Hepatocyte (in vitro differentiated cells): ENCODE measurements at regions not wholly inside any gene's neighbourhood (a gene's known extent, or its start where the extent isn't known, plus 50 kb on each side); places are given as distances from the start of the nearest gene placed in this dataset.
A peak's percentile ranks its signal among the peaks of the same experiment; 100 is the strongest.
"Not testable (repeated sequence)": the region's sequence is repeated elsewhere in the genome, so short reads cannot be mapped to it uniquely, and the experiment has no call there.

ENCODE experiments used
- DNase-seq: peaks from one replicate; pipeline ENCODE4 v3.0.0-alpha.2; 2016; ENCODE audit warnings: low spot score
- H2AFZ ChIP-seq: fragments of 200-600 bp; sonication (generic); 2 replicates; pipeline ENCODE4 v1.6.0; 2016; ENCODE audit warnings: antibody characterized with exemption, mild to moderate bottlenecking
- H3K27ac ChIP-seq: fragments of 200-600 bp; sonication (generic); 2 replicates; pipeline ENCODE4 v1.5.1; 2016; ENCODE audit warnings: mild to moderate bottlenecking
- H3K27me3 ChIP-seq: fragments of 200-600 bp; sonication (generic); 2 replicates; pipeline ENCODE4 v1.6.1; 2016
- H3K36me3 ChIP-seq: fragments of 200-600 bp; sonication (generic); replicated peaks from 2 replicates; pipeline ENCODE4 v1.5.1; 2016; ENCODE audit warnings: low read depth; ENCODE audit not compliant: insufficient read depth
- H3K4me1 ChIP-seq: fragments of 200-600 bp; sonication (generic); 2 replicates; pipeline ENCODE4 v1.5.1; 2016; ENCODE audit warnings: mild to moderate bottlenecking, moderate library complexity; ENCODE audit not compliant: insufficient read depth
- H3K4me2 ChIP-seq: fragments of 200-600 bp; sonication (generic); 2 replicates; pipeline ENCODE4 v1.6.0; 2016
- H3K4me3 ChIP-seq: fragments of 200-600 bp; sonication (generic); 2 replicates; pipeline ENCODE4 v1.5.1; 2016; ENCODE audit warnings: mild to moderate bottlenecking
- H3K79me2 ChIP-seq: fragments of 200-600 bp; sonication (generic); 2 replicates; pipeline ENCODE4 v1.6.0; 2017; ENCODE audit warnings: mild to moderate bottlenecking
- H3K9me2 ChIP-seq: fragments of 200-600 bp; sonication (generic); replicated peaks from 2 replicates; pipeline ENCODE4 v1.6.0; 2017; ENCODE audit warnings: mild to moderate bottlenecking; ENCODE audit not compliant: insufficient read depth
- H3K9me3 ChIP-seq: fragments of 200-600 bp; sonication (generic); 2 replicates; pipeline ENCODE4 v1.5.1; 2016; ENCODE audit warnings: low read depth, mild to moderate bottlenecking
- H4K20me1 ChIP-seq: fragments of 200-600 bp; sonication (generic); 2 replicates; pipeline ENCODE4 v1.6.0; 2016; ENCODE audit warnings: mild to moderate bottlenecking; ENCODE audit not compliant: insufficient read depth, poor library complexity, severe bottlenecking
- CTCF ChIP-seq: fragments of 200-600 bp; sonication (generic); IDR thresholded peaks from 2 replicates; pipeline ENCODE4 v1.5.1; 2016; ENCODE audit warnings: antibody characterized with exemption, mild to moderate bottlenecking; ENCODE audit not compliant: poor library complexity
- EZH2 ChIP-seq: fragments of 200-600 bp; sonication (generic); IDR thresholded peaks from 2 replicates; pipeline ENCODE4 v1.6.1; 2016; ENCODE audit warnings: antibody characterized with exemption, mild to moderate bottlenecking, borderline replicate concordance
- EZH2phosphoT487 ChIP-seq: fragments of 200-600 bp; sonication (generic); IDR thresholded peaks from one replicate; pipeline ENCODE4 v1.6.1; 2018; ENCODE audit warnings: antibody characterized with exemption, mild to moderate bottlenecking, low read depth, moderate library complexity; ENCODE audit not compliant: unreplicated experiment, severe bottlenecking
- WGBS: methylation state at CpG from one replicate; pipeline ENCODE4 v1.1.6; 2016; ENCODE audit warnings: low lambda C conversion rate; ENCODE audit errors: missing lambda C conversion rate; 5-methylcytosine and 5-hydroxymethylcytosine counted together

DNA sequence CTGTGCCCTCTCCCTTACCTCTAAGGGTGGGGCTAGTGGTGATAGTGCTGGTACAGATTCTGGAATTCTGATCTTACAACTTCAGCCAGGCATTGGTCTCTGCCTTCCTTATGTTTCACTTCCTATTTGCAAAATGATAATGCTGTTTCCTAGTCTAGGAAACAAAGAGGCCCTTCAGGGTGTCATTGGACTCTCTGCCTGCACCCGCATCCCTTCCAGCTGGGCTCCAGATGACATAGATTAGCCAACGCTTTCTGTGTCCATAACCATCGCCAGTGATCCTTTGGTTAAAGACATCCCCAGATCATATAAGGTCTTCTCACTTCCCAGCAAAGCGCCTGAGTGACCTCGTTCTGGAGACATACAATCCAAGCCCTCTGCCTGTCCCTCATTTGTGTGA, 180.7 kb downstream of the ERCC6L2 start:
- H2AFZ ChIP-seq: no peak overlapping the region
- H3K9me3 ChIP-seq: no peaks in the 10 kb centered on the region
- H3K4me2 ChIP-seq: no peak overlapping the region
- no peak for DNase-seq
- no peak overlapping the region for H3K27ac ChIP-seq
- no peaks in the 10 kb centered on the region for H3K27me3 ChIP-seq
- H3K9me2 ChIP-seq: no peaks in the 10 kb centered on the region
- no peak for TF ChIP-seq EZH2
- no peak for TF ChIP-seq EZH2phosphoT487
- no peak for TF ChIP-seq CTCF
- H4K20me1 ChIP-seq: no peaks in the 10 kb centered on the region
- 64% methylated on average over 5 of the region's 5 CpGs for WGBS
- no peak overlapping the region for H3K4me3 ChIP-seq
- no peaks in the 10 kb centered on the region for H3K36me3 ChIP-seq
- H3K4me1 ChIP-seq: no peaks in the 10 kb centered on the region
- H3K79me2 ChIP-seq: no peaks in the 10 kb centered on the region

DNA sequence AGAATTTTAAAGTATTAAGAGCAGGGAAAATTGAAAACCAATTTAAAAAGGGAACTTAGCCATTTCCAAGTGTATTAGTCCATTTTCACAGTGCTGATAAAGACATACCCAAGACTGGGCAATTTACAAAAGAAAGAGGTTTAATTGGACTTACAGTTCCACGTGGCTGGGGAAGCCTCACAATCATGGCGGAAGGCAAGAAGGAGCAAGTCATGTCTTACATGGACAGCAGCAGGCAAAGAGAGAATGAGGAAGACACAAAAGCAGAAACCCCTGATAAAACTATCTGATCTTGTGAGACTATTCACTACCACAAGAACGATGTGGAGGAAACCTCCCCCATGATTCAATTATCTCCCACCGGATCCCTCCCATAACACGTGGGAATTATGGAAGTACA, 178.8 kb downstream of the ERCC6L2 start:
- H3K27ac ChIP-seq, H3K79me2 ChIP-seq, H4K20me1 ChIP-seq, H3K4me2 ChIP-seq, H3K27me3 ChIP-seq, H3K9me3 ChIP-seq, H3K36me3 ChIP-seq, H3K4me3 ChIP-seq, H2AFZ ChIP-seq, H3K4me1 ChIP-seq, DNase-seq, H3K9me2 ChIP-seq: not testable (repeated sequence)
- WGBS: 93% methylated on average over 5 of the region's 5 CpGs

- no peak overlapping the region for H3K4me2 ChIP-seq
- no peaks in the 10 kb centered on the region for H3K9me3 ChIP-seq
- no peak overlapping the region for H2AFZ ChIP-seq
- DNase-seq: no peak
- TF ChIP-seq EZH2 (no peak), CTCF (no peak), EZH2phosphoT487 (no peak)
- no peak overlapping the region for H3K4me3 ChIP-seq
- no peaks in the 10 kb centered on the region for H3K36me3 ChIP-seq
- no peaks in the 10 kb centered on the region for H3K79me2 ChIP-seq
- peak overlapping the region; percentile 21 for H3K27ac ChIP-seq
- H3K4me1 ChIP-seq: peaks cover 24% of the 10 kb centered on the region
- H3K9me2 ChIP-seq: no peaks in the 10 kb centered on the region
- no peaks in the 10 kb centered on the region for H4K20me1 ChIP-seq
- 47% methylated on average over 5 of the region's 6 CpGs for WGBS
- no peaks in the 10 kb centered on the region for H3K27me3 ChIP-seq
Measured at GRCh38 chr9:96052686-96053085, 177.2 kb downstream of the ERCC6L2 start.

DNA sequence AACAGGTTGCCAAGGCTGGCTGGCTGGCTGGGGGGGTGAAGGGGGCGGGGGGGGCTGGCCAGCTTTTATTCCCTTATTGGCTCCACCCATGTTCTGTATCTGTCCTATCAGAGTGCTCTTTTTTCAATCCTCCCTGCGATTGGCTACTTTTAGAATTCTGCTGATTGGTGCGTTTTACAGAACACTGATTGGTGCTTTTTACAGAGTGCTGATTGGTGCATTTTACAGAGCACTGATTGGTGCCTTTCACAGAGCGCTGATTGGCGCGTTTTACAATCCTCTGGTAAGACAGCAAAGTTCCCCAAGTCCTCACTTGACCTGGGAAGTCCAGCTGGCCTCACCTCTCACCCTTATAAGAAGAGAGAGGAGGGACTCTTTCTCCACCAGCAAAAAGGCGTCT, 175.9 kb downstream of the ERCC6L2 start:
- no peaks in the 10 kb centered on the region for H3K36me3 ChIP-seq
- no peaks in the 10 kb centered on the region for H3K79me2 ChIP-seq
- 88% methylated on average over 7 of the region's 7 CpGs for WGBS
- H3K4me3 ChIP-seq: no peak overlapping the region
- no peak overlapping the region for H3K27ac ChIP-seq
- no peaks in the 10 kb centered on the region for H3K27me3 ChIP-seq
- no peak overlapping the region for H2AFZ ChIP-seq
- H4K20me1 ChIP-seq: no peaks in the 10 kb centered on the region
- TF ChIP-seq EZH2phosphoT487 (no peak), CTCF (no peak), EZH2 (no peak)
- no peaks in the 10 kb centered on the region for H3K9me2 ChIP-seq
- no peak overlapping the region for H3K4me2 ChIP-seq
- H3K4me1 ChIP-seq: peaks cover 32% of the 10 kb centered on the region
- H3K9me3 ChIP-seq: no peaks in the 10 kb centered on the region
- no peak for DNase-seq
